ENCODE measurements at regions not wholly inside any gene's neighbourhood (a gene's known extent, or its start where the extent isn't known, plus 50 kb on each side); places are given as distances from the start of the nearest gene placed in this dataset.
A peak's percentile ranks its signal among the peaks of the same experiment; 100 is the strongest.

GRCh38 chr4:182141061-182141460 lies 102.1 kb upstream of the TENM3 start:
- Histone ChIP-seq H3K27ac (ENCODE audit: low read depth in 1 of 2, low read length in 1 of 2) (no peak overlapping the region), H3K9ac (ENCODE audit: insufficient read depth in 1 of 2, low read length in 2 of 2) (no peak overlapping the region), H3K4me3 (no peak overlapping the region), H3K9me3 (ENCODE audit: control insufficient read depth in 4 of 4, insufficient read depth in 3 of 4, low read length in 3 of 4) (peaks cover 0 to 10% (median 0%) of the 10 kb centered on the region in 4 donors), H3K36me3 (ENCODE audit: control insufficient read depth in 4 of 4, insufficient read depth in 4 of 4, low read length in 4 of 4) (no peaks in the 10 kb centered on the region), H3K27me3 (ENCODE audit: control insufficient read depth in 3 of 3, insufficient read depth in 3 of 3, low read length in 2 of 3) (peaks cover 16 to 86% (median 49%) of the 10 kb centered on the region in 3 donors), H3K4me1 (ENCODE audit: control insufficient read depth in 5 of 5, insufficient read depth in 5 of 5, low read length in 5 of 5) (peaks cover 0 to 17% (median 6%) of the 10 kb centered on the region in 5 donors)
- DNase-seq (peak in 2 of 3 donors; percentile 36 to 44), ATAC-seq (ENCODE audit: insufficient read depth, low FRiP score) (no peak)
- WGBS, 2 donors: 6 to 8% methylated on average over 26 of the region's 26 CpGs
- TF ChIP-seq CTCF (IDR thresholded peaks at IDR 0.05; ENCODE audit: control extremely low read depth, extremely low read depth): no peak

GRCh38 chr4:182142176-182143085 lies 100.8 kb upstream of the TENM3 start:
- no peak for ATAC-seq (ENCODE audit: insufficient read depth, low FRiP score)
- peaks cover 16 to 86% (median 61%) of the 10 kb centered on the region in 3 donors for H3K27me3 ChIP-seq (ENCODE audit: control insufficient read depth in 3 of 3, insufficient read depth in 3 of 3, low read length in 2 of 3)

DNA sequence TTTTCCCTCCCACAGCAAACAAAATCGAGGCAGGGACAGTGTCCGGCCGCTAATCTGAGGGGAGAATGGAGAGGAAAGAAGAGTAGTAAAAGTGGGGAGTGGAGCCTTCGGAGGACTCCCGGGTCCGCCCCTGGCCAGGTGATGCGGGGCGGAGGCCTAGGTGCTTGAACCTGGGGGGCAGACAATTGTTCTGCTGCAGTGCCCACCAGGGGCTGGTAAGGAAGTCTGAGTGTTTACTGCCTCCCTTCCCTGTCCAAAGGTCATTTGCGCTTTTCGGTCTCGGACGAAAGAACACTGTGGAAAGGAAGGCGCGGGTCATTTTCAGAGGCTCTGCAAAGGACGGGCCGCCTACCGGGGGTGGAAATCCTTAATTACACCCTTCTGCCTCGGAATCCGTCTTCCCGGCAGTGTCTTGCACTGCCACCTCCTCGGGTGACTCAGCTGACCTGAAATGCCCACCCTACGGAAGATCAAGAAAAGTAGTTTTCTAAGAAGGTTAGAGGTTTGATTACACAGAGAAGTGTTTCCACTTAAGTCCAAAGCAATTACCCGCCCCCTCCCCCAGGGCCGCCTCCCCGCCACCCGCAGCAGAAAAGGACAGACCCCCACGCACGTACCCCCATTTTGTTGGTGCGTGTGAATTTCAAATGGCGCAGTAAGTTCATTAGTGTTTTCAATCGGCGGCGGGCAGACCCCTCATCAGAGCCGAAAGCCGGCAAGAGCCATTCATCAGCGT lies 99.9 kb upstream of the TENM3 start:
- no peak for TF ChIP-seq CTCF (IDR thresholded peaks at IDR 0.05; ENCODE audit: control extremely low read depth, extremely low read depth)
- Histone ChIP-seq H3K27me3 (ENCODE audit: control insufficient read depth in 3 of 3, insufficient read depth in 3 of 3, low read length in 2 of 3) (peaks cover 16 to 88% (median 63%) of the 10 kb centered on the region in 3 donors), H3K36me3 (ENCODE audit: control insufficient read depth in 4 of 4, insufficient read depth in 4 of 4, low read length in 4 of 4) (no peaks in the 10 kb centered on the region), H3K4me1 (ENCODE audit: control insufficient read depth in 5 of 5, insufficient read depth in 5 of 5, low read length in 5 of 5) (peaks cover 0 to 17% (median 6%) of the 10 kb centered on the region in 5 donors), H3K27ac (ENCODE audit: low read depth in 1 of 2, low read length in 1 of 2) (no peak overlapping the region), H3K9ac (ENCODE audit: insufficient read depth in 1 of 2, low read length in 2 of 2) (no peak overlapping the region), H3K9me3 (ENCODE audit: control insufficient read depth in 4 of 4, insufficient read depth in 3 of 4, low read length in 3 of 4) (peaks cover 0 to 10% (median 0%) of the 10 kb centered on the region in 4 donors), H3K4me3 (no peak overlapping the region)
- peak; percentile 14 to 42 (median 30) for DNase-seq
- 2 to 4% methylated on average over 35 to 36 of the region's 36 CpGs for WGBS, 2 donors
- ATAC-seq (ENCODE audit: insufficient read depth, low FRiP score): no peak

More at GRCh38 chr4:182142176-182143085, 100.8 kb upstream of the TENM3 start:
- Histone ChIP-seq H3K36me3 (ENCODE audit: control insufficient read depth in 4 of 4, insufficient read depth in 4 of 4, low read length in 4 of 4) (no peaks in the 10 kb centered on the region), H3K9ac (ENCODE audit: insufficient read depth in 1 of 2, low read length in 2 of 2) (no peak overlapping the region), H3K27ac (ENCODE audit: low read depth in 1 of 2, low read length in 1 of 2) (no peak overlapping the region), H3K9me3 (ENCODE audit: control insufficient read depth in 4 of 4, insufficient read depth in 3 of 4, low read length in 3 of 4) (peaks cover 0 to 10% (median 0%) of the 10 kb centered on the region in 4 donors), H3K4me3 (no peak overlapping the region), H3K4me1 (ENCODE audit: control insufficient read depth in 5 of 5, insufficient read depth in 5 of 5, low read length in 5 of 5) (peaks cover 0 to 17% (median 6%) of the 10 kb centered on the region in 5 donors)
- peak; percentile 54 to 59 (median 55) for DNase-seq
- WGBS, 2 donors: 5 to 9% methylated on average over 65 of the region's 65 CpGs
- no peak for TF ChIP-seq CTCF (IDR thresholded peaks at IDR 0.05; ENCODE audit: control extremely low read depth, extremely low read depth)
